ENCODE measurements at regions not wholly inside any gene's neighbourhood (a gene's known extent, or its start where the extent isn't known, plus 50 kb on each side); places are given as distances from the start of the nearest gene placed in this dataset.

DNA sequence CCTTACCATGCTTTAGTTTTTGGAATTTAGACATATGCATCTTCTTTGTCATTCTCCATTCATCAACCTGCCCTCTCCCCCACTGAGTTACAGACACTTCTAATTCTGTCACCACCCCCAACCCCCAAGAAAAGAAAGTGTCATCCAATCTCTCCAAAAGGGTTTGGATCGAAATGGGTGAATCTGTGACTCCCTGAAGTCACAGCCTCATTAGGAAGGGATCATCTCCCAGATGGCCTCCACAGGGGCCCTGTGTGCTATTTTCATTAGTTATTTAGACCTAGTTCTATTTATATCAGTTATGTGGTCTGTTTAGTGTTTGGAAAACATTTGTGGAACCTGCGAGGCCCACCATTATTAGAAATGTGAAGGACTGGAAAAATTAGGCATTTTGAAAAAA lies 191.0 kb upstream of the ATP2B1 start:
- H3K27me3 ChIP-seq (ENCODE audit: insufficient read depth, low read length): peaks cover 2% of the 10 kb centered on the region
- no peaks in the 10 kb centered on the region for H3K36me3 ChIP-seq (ENCODE audit: insufficient read depth, low read length)
- Mint-ChIP-seq H3K36me3 (ENCODE audit: low read depth, unreplicated experiment) (no peaks in the 10 kb centered on the region), H3K4me3 (ENCODE audit: unreplicated experiment) (no peak overlapping the region), H3K27me3 (ENCODE audit: low read depth, unreplicated experiment) (no peaks in the 10 kb centered on the region), H3K4me1 (ENCODE audit: low read depth, unreplicated experiment) (no peaks in the 10 kb centered on the region), H3K27ac (ENCODE audit: unreplicated experiment) (no peak overlapping the region), H3K9me3 (ENCODE audit: unreplicated experiment) (peaks cover 2% of the 10 kb centered on the region)
- H3K4me2 ChIP-seq (ENCODE audit: low read length): no peak overlapping the region
- no peak for DNase-seq (ENCODE audit: low read depth)
- no peak overlapping the region for H3K27ac ChIP-seq (ENCODE audit: low read depth, low read length)
- TF ChIP-seq EZH2 (IDR thresholded peaks at IDR 0.05; ENCODE audit: insufficient read depth, low read length): no peak
- TF ChIP-seq, protein P1, sequence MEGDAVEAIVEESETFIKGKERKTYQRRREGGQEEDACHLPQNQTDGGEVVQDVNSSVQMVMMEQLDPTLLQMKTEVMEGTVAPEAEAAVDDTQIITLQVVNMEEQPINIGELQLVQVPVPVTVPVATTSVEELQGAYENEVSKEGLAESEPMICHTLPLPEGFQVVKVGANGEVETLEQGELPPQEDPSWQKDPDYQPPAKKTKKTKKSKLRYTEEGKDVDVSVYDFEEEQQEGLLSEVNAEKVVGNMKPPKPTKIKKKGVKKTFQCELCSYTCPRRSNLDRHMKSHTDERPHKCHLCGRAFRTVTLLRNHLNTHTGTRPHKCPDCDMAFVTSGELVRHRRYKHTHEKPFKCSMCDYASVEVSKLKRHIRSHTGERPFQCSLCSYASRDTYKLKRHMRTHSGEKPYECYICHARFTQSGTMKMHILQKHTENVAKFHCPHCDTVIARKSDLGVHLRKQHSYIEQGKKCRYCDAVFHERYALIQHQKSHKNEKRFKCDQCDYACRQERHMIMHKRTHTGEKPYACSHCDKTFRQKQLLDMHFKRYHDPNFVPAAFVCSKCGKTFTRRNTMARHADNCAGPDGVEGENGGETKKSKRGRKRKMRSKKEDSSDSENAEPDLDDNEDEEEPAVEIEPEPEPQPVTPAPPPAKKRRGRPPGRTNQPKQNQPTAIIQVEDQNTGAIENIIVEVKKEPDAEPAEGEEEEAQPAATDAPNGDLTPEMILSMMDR (IDR thresholded peaks at IDR 0.05; ENCODE audit: insufficient read depth, low read depth, low read length): no peak
- no peak overlapping the region for H3K9ac ChIP-seq (ENCODE audit: low read length)
- no peaks in the 10 kb centered on the region for H3K79me2 ChIP-seq (ENCODE audit: insufficient read depth, low read length)
- no peak overlapping the region for H3K4me3 ChIP-seq (ENCODE audit: insufficient read depth, low read depth, low read length)
- no peak overlapping the region for H2AFZ ChIP-seq (ENCODE audit: low read depth, low read length)
- H4K20me1 ChIP-seq (ENCODE audit: insufficient read depth, low read length): no peaks in the 10 kb centered on the region
- no peak for FAIRE-seq
- no peaks in the 10 kb centered on the region for H3K4me1 ChIP-seq (ENCODE audit: insufficient read depth, low read length)
- no peaks in the 10 kb centered on the region for H3K9me3 ChIP-seq (ENCODE audit: insufficient read depth, low read depth, low read length)

DNA sequence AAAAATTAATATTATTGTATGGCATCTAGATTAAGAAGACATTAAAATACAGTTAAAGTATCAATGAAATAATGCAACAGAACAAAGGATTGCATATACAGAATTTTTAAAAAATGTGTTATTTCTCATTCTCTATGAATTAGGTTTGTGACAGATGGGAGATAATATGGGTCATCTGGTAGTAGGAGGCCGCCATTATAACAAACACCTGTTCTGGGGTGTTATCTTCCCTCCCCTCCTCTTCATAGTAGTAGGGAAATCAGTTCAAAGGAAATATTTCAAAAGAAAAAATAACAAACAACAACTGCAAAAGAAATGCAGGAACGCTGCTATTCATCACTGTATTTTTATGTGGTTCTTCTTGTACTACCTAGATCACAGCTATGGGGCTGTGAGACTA lies 187.0 kb upstream of the ATP2B1 start:
- Histone ChIP-seq H4K20me1 (ENCODE audit: insufficient read depth, low read length) (no peaks in the 10 kb centered on the region), H2AFZ (ENCODE audit: low read depth, low read length) (no peak overlapping the region), H3K4me2 (ENCODE audit: low read length) (no peak overlapping the region), H3K36me3 (ENCODE audit: insufficient read depth, low read length) (no peaks in the 10 kb centered on the region), H3K27ac (ENCODE audit: low read depth, low read length) (no peak overlapping the region), H3K9ac (ENCODE audit: low read length) (no peak overlapping the region), H3K4me1 (ENCODE audit: insufficient read depth, low read length) (peaks cover 6% of the 10 kb centered on the region), H3K4me3 (ENCODE audit: insufficient read depth, low read depth, low read length) (no peak overlapping the region), H3K9me3 (ENCODE audit: insufficient read depth, low read depth, low read length) (no peaks in the 10 kb centered on the region), H3K79me2 (ENCODE audit: insufficient read depth, low read length) (no peaks in the 10 kb centered on the region), H3K27me3 (ENCODE audit: insufficient read depth, low read length) (no peaks in the 10 kb centered on the region)
- Mint-ChIP-seq H3K4me3 (ENCODE audit: unreplicated experiment) (no peak overlapping the region), H3K9me3 (ENCODE audit: unreplicated experiment) (peaks cover 6% of the 10 kb centered on the region), H3K4me1 (ENCODE audit: low read depth, unreplicated experiment) (peaks cover 6% of the 10 kb centered on the region), H3K27ac (ENCODE audit: unreplicated experiment) (no peak overlapping the region), H3K36me3 (ENCODE audit: low read depth, unreplicated experiment) (no peaks in the 10 kb centered on the region), H3K27me3 (ENCODE audit: low read depth, unreplicated experiment) (no peaks in the 10 kb centered on the region)
- no peak for TF ChIP-seq EZH2 (IDR thresholded peaks at IDR 0.05; ENCODE audit: insufficient read depth, low read length)
- TF ChIP-seq, protein P1 (IDR thresholded peaks at IDR 0.05; ENCODE audit: insufficient read depth, low read depth, low read length): no peak
- no peak for FAIRE-seq
- no peak for DNase-seq (ENCODE audit: low read depth)

DNA sequence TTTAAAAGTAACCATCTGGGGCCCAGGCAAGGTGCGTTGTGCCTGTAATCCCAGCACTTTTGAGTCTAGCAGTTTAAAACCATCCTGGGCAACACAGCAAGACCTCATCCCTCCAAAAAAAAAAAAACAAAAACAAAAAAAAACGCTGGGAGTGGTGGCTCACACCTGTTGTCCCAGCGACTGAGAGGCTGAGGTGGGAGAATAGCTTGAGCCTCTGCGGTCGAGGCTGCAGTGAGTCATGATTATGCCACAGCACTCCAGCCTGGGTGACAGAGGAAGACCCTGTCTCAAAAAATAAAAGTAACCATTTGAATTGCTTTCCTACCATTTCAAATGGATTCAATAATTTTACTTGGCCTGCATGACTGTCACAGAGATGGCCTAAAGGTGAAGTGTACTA lies 186.5 kb upstream of the ATP2B1 start:
- Mint-ChIP-seq H3K36me3 (ENCODE audit: low read depth, unreplicated experiment) (no peaks in the 10 kb centered on the region), H3K27ac (ENCODE audit: unreplicated experiment) (no peak overlapping the region), H3K27me3 (ENCODE audit: low read depth, unreplicated experiment) (no peaks in the 10 kb centered on the region), H3K9me3 (ENCODE audit: unreplicated experiment) (peaks cover 6% of the 10 kb centered on the region), H3K4me1 (ENCODE audit: low read depth, unreplicated experiment) (peaks cover 6% of the 10 kb centered on the region), H3K4me3 (ENCODE audit: unreplicated experiment) (no peak overlapping the region)
- DNase-seq (ENCODE audit: low read depth) (no peak), FAIRE-seq (no peak)
- Histone ChIP-seq H3K9me3 (ENCODE audit: insufficient read depth, low read depth, low read length) (no peaks in the 10 kb centered on the region), H3K4me1 (ENCODE audit: insufficient read depth, low read length) (peaks cover 6% of the 10 kb centered on the region), H3K27me3 (ENCODE audit: insufficient read depth, low read length) (no peaks in the 10 kb centered on the region), H2AFZ (ENCODE audit: low read depth, low read length) (no peak overlapping the region), H4K20me1 (ENCODE audit: insufficient read depth, low read length) (no peaks in the 10 kb centered on the region), H3K9ac (ENCODE audit: low read length) (no peak overlapping the region), H3K4me2 (ENCODE audit: low read length) (no peak overlapping the region), H3K27ac (ENCODE audit: low read depth, low read length) (no peak overlapping the region), H3K4me3 (ENCODE audit: insufficient read depth, low read depth, low read length) (no peak overlapping the region), H3K79me2 (ENCODE audit: insufficient read depth, low read length) (no peaks in the 10 kb centered on the region), H3K36me3 (ENCODE audit: insufficient read depth, low read length) (no peaks in the 10 kb centered on the region)
- TF ChIP-seq, protein P1 (IDR thresholded peaks at IDR 0.05; ENCODE audit: insufficient read depth, low read depth, low read length): no peak
- no peak for TF ChIP-seq EZH2 (IDR thresholded peaks at IDR 0.05; ENCODE audit: insufficient read depth, low read length)
